Inferior parietal cortex (tissue), 1 donor: ENCODE measurements at regions not wholly inside any gene's neighbourhood (a gene's known extent, or its start where the extent isn't known, plus 50 kb on each side); places are given as distances from the start of the nearest gene placed in this dataset.
"Not testable (repeated sequence)": the region's sequence is repeated elsewhere in the genome, so short reads cannot be mapped to it uniquely, and the experiment has no call there.

Source experiments
- DNase-seq: peaks from one replicate; pipeline ENCODE4 v3.0.0-alpha.2; 2016; ENCODE audit errors: extremely low spot score

DNA sequence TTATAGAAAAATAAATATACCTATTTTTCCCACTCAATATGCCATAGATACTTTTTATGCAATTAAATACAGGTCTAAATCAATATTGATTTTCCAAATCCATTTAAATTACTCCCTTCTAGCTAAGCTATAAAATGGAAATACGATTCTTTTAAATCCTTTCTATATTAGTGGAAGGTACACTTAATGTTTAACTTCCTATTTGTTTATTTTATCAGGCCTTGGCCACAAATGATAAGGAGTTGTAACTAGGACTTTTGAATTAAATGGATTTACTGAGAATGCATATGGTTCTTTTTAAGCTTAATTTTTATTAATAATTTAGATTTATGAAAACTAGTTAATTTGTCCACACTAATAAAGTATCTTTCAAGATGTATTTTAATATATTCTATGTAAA, 517.0 kb upstream of the CHD1 start:
- DNase-seq = no peak

- no peak for DNase-seq
These were observed 512.4 kb upstream of the CHD1 start for GRCh38 chr5:99441235-99441634.

GRCh38 chr5:99438619-99439018, 509.8 kb upstream of the CHD1 start:
- DNase-seq = no peak

DNA sequence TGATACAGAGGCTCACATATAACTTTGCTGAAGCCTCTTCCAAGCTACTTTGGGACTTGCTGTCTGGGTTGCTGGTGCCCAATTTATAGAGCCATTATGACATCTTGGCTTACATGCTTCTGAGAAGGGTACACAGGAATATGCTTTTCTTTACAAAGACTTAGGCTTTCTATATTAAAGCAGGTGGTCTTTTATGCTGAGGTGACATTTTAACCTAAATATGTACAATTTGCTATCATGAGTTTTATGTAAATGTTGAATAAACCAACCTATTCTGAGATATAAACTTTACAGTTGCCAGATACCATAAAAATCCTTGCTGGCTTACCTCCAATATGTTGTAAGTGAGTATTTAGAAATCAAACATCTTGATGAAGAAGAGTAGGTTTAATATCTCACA, 509.2 kb upstream of the CHD1 start:
- DNase-seq = no peak

- DNase-seq = not testable (repeated sequence)
These were observed 494.6 kb upstream of the CHD1 start for GRCh38 chr5:99423396-99423795.

DNA sequence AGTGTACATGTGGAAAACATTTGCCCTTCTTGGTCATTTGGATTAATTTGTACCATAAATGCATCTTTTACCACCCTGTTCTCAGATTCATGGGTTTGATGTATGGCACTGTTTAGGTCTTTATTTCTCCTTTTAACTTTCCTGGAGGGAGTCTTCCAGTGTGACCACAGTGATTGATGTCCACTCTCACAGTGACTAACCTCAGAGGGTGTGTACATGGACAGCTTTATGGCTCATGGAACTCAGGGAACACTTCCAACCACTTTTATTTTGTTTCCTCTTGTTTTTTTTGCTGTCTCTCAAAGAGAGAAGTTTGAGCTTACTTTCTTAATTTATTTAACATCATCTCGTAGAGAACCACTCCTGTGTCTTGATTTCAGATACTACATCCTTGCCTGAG, 489.8 kb upstream of the CHD1 start:
- DNase-seq = not testable (repeated sequence)

DNA sequence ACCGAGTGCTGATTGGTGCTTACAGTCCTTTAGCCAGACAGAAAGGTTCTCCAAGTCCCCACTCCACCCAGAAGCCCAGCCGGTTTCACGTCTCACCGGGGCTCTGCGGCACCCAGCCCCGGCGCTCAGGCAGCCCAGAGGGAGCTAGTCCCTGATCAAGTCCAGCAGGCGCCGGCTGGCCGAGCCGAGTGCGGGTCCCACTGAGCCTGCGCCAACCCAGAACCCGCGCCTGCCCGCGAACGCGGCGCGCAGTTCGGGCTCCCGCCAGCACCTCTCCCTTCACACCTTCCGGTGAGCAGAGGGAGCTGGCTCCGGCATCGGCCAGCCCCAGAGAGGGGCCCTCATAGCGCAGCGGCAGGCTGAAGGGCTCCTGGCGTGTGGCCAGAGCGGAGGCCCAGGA, 481.6 kb upstream of the CHD1 start:
- not testable (repeated sequence) for DNase-seq

GRCh38 chr5:99404764-99405302, 476.0 kb upstream of the CHD1 start:
- DNase-seq = not testable (repeated sequence)

DNA sequence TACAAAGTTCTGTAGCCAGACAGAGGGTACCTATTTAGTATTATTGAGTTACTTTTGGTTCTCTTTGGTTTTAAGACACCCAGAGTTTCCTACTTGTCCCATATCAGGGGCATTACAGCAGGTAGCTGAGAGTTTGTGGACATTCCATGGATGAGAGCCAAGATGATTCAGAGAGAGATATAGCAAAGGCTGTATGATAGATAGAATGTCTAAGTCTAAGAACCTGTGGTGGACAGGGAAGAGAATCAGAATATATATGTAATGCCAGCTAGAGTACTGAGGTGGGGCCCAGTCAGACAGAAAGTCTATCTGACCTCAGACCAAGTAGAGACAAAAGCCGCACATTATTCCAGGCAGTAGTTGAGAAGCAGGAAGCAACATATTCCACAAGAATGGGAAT, 471.8 kb upstream of the CHD1 start:
- not testable (repeated sequence) for DNase-seq

DNA sequence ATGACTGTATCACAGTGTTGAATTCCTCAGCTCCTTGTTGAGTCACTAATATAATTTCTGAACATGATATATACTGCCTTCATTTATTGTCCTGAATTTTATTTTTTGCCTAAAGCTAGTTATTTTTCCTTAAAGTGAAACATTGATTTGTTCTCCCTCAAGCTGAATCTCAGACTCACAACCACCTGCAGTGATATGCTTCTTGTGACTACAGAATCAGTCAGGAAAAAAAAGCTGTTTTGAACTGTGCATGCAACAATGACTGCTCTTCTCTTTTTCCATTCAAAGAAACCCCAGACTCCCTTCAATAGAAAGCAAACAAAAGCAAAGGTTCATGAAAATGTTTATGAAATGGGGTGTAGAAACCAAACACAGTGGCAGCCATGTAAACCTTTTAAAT, 470.2 kb upstream of the CHD1 start:
- DNase-seq = peak; percentile 2

- no peak for DNase-seq
These were observed 457.7 kb upstream of the CHD1 start for GRCh38 chr5:99386406-99387077.

DNA sequence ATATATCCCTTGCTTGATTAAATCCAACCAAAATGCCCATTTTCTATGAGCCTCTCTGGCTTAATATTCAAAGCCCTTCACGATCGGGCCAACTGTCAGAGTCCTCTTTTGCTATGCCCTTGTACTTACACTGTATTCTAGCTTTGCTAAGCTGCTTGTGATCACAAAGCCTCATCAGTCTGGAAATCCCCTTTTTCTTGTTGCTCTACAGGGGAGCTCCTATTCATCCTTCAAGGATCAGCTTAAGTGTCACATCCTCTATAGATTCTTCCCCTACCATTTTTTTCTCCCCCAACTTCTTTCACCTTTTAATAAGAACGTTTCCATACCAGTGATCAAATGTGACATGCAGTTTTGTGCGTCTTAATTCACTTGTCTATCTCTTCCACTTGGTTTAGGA, 450.4 kb upstream of the CHD1 start:
- no peak for DNase-seq

GRCh38 chr5:99378443-99378842, 449.6 kb upstream of the CHD1 start:
- DNase-seq = no peak

DNA sequence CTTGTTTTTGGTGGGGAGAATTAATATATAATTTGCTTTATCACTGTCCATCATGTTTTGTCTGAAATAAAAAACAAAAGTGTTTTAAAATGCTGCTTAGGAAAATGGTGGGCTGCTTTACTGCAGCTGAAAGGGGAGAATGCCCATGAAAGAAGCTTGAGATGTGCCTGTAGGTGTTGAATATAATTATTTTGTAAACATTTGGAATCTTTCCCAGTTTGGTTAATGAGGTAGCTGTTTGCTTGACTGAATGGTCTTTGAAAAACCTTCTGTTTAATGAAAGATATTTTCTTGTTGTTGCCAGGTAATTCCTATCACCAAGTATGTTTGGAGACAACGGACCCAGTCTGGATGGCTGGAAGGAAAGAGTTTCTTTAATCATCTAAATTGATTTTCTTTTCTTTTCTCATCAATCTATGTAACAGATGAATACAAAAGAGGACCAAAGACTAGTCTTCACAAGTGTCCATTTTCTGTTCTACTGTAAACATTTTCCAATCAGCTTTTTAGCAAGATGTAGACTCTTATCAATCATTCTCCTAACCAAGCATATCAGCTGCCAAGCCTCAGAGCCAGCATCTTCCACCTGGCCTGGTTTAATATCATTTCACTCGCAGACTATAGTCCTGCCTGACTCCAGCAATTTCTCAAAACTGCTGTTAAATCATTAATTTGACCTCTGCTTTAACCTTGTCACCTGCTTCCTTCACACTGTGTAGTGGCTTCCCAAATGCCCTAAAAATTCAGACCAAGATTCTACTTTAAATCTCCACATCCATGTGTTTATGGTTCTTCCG, 441.2 kb upstream of the CHD1 start:
- DNase-seq = no peak

GRCh38 chr5:99368726-99369125, 439.9 kb upstream of the CHD1 start:
- DNase-seq = no peak

GRCh38 chr5:99355881-99356280, 427.1 kb upstream of the CHD1 start:
- DNase-seq = no peak

DNA sequence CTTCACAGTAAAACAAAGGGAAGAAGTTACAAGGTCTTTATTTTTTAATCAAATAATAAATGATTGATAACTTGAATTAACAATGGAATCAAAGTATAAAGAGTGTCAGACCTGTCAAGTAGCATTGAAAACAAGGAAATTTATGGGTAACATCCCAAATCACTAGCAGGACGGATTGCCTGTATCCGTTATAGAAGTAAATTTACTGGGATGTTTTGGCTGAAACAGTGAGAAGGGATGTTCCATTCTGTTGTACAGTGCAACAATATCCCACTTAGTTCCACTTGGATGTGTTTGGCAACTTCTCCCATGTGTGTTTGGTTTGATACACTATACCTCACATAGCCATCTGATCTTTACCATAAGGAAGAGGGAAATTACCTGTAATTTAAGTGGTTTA, 421.0 kb upstream of the CHD1 start:
- DNase-seq = no peak

DNA sequence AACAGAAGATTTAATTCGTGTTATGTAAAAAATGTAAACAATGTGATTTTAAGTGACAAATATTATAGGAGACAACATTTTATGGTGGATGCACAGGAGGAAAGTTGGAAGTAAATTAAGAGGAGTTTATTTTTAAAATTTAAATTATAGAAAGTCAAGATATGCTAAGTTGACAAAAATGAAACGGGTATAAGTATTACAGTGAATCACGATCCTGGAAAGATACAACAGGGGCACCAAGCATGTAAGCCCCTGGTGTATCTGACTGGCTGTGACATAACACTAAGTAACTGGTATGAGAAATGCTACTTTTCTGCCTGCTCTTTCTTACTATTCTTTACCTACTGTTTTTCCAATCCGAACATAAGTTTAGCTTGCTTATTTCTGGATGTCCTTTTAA, 419.8 kb upstream of the CHD1 start:
- no peak for DNase-seq

DNA sequence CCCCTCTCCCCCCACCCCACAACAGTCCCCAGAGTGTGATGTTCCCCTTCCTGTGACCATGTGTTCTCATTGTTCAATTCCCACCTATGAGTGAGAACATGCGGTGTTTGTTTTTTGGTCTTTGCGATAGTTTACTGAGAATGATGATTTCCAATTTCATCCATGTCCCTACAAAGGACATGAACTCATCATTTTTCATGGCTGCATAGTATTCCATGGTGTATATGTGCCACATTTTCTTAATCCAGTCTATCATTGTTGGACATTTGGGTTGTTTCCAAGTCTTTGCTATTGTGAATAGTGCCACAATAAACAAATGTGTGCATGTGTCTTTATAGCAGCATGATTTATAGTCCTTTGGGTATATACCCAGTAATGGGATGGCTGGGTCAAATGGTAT, 411.0 kb upstream of the CHD1 start:
- not testable (repeated sequence) for DNase-seq

DNA sequence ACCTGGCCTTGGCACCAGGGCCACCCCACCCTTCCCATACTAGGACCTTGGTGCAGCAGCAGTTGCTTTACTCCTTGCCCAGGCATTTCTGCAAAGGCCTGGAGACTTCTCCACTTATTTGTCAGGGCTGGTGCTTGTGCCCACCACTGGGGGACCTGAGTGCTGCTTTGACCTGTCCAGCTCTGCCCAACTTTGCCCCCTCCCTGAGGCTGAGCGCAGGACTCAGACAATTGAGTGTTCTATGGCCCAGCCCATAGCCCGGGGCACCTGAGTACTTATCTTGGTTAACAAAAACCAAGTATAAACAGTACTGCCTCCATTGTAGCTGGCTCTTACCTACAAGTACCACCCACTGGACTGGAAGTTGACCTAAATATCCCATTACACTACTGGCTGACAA, 406.1 kb upstream of the CHD1 start:
- no peak for DNase-seq

GRCh38 chr5:99331061-99331460, 402.3 kb upstream of the CHD1 start:
- DNase-seq = no peak

- no peak for DNase-seq
These were observed 391.6 kb upstream of the CHD1 start for GRCh38 chr5:99320436-99320835.

DNA sequence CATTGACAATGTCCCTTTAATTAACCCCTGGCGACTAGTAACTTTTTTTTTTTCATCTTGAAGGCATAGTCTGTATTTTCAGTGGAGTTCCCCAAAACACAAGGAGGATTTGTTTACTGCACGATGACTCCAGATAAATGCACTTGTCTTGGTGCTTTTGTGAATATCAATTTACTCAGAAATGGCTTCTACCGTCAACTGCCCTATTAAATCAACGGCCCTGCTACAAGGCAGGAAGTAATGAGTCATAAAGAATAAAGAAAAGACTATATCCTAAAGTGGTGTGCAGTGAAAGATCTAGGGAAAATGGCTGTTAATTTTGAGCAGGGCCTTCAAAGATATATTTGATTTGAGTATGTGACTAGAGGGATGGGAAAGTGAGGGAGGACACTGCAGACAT, 388.3 kb upstream of the CHD1 start:
- no peak for DNase-seq
